AG10803 (cell line): ENCODE measurements at regions not wholly inside any gene's neighbourhood (a gene's known extent, or its start where the extent isn't known, plus 50 kb on each side); places are given as distances from the start of the nearest gene placed in this dataset.

Experiments used
- DNase-seq: peaks from one replicate; pipeline ENCODE4 v3.0.0; 2010; ENCODE audit warnings: low read depth
- H3K4me3 ChIP-seq: 2 replicates; pipeline ENCODE4 v1.5.1; 2011; ENCODE audit warnings: mild to moderate bottlenecking, low read length, control low read depth
- CTCF ChIP-seq: conservative IDR thresholded peaks from 2 replicates; pipeline ENCODE4 v1.5.1; 2011; ENCODE audit warnings: mild to moderate bottlenecking, low read length, control low read depth, inconsistent platforms

- TF ChIP-seq CTCF: no peak
- no peak for DNase-seq
- H3K4me3 ChIP-seq: no peak overlapping the region
Measured at GRCh38 chr6:51352506-51353029, 533.9 kb downstream of the TFAP2B start.

GRCh38 chr6:51360287-51360686 is 541.6 kb downstream of the TFAP2B start:
- DNase-seq: no peak
- H3K4me3 ChIP-seq: no peak overlapping the region
- TF ChIP-seq CTCF: no peak

- no peak for DNase-seq
- TF ChIP-seq CTCF: no peak
- H3K4me3 ChIP-seq: no peak overlapping the region
Measured at GRCh38 chr6:51365566-51365965, 546.9 kb downstream of the TFAP2B start.

GRCh38 chr6:51369485-51369884 is 550.8 kb downstream of the TFAP2B start:
- H3K4me3 ChIP-seq: no peak overlapping the region
- DNase-seq: no peak
- TF ChIP-seq CTCF: no peak

- no peak for TF ChIP-seq CTCF
- DNase-seq: no peak
- H3K4me3 ChIP-seq: no peak overlapping the region
Measured at GRCh38 chr6:51382847-51383246, 564.2 kb downstream of the TFAP2B start.

GRCh38 chr6:51384736-51385135 is 566.1 kb downstream of the TFAP2B start:
- TF ChIP-seq CTCF: no peak
- no peak overlapping the region for H3K4me3 ChIP-seq
- DNase-seq: no peak

GRCh38 chr6:51386347-51386836 is 567.7 kb downstream of the TFAP2B start:
- TF ChIP-seq CTCF: no peak
- no peak for DNase-seq
- no peak overlapping the region for H3K4me3 ChIP-seq
